Ectodermal cell (in vitro differentiated cells): ENCODE measurements at regions not wholly inside any gene's neighbourhood (a gene's known extent, or its start where the extent isn't known, plus 50 kb on each side); places are given as distances from the start of the nearest gene placed in this dataset.
A peak's percentile ranks its signal among the peaks of the same experiment; 100 is the strongest.

ENCODE experiments used
- H3K27ac ChIP-seq: 2 replicates; pipeline ENCODE4 v1.7.0; 2013; ENCODE audit warnings: mild to moderate bottlenecking, low read depth, low read length; ENCODE audit not compliant: insufficient read depth, poor library complexity, severe bottlenecking
- H3K27me3 ChIP-seq: 2 replicates; pipeline ENCODE4 v1.7.0; 2013; ENCODE audit warnings: mild to moderate bottlenecking, low read length; ENCODE audit not compliant: insufficient read depth, control insufficient read depth, poor library complexity, severe bottlenecking
- H3K36me3 ChIP-seq: one replicate; pipeline ENCODE4 v1.7.0; 2013; ENCODE audit warnings: low read length; ENCODE audit not compliant: control insufficient read depth, insufficient read depth
- H3K4me1 ChIP-seq: one replicate; pipeline ENCODE4 v1.7.0; 2013; ENCODE audit warnings: low read length; ENCODE audit not compliant: control insufficient read depth, insufficient read depth
- H3K4me3 ChIP-seq: 2 replicates; pipeline ENCODE4 v1.7.0; 2013; ENCODE audit warnings: low read depth, low read length, control low read depth; ENCODE audit not compliant: insufficient read depth
- H3K9me3 ChIP-seq: 2 replicates; pipeline ENCODE4 v1.7.0; 2013; ENCODE audit warnings: mild to moderate bottlenecking, low read length, moderate library complexity; ENCODE audit not compliant: control insufficient read depth
- WGBS, 2 experiments: methylation state at CpG; one replicate each; pipeline ENCODE4 v1.1.7; 2013; ENCODE audit warnings: missing lambda C conversion rate in 2 of 2; 5-methylcytosine and 5-hydroxymethylcytosine counted together

DNA sequence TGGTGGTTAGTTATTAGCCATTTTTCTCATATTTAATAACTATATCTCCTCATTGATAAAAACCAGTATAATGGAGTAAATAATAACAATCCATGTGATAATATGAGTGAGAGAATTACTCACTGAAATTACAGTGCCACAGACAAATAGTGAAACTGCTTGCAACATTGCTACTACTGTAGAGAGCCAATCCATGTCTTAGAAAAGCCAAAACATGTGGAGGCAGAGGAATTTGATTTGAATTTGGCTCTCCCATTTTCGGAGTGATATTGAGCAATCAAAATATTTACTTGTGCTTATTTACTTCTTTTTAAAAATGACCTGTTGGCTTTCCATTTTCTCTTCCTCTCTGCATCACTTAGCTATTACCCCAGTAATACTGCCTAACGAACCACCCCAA is 288.3 kb upstream of the TCF4 start:
- H3K27me3 ChIP-seq = no peaks in the 10 kb centered on the region
- H3K4me1 ChIP-seq = peaks cover 27% of the 10 kb centered on the region
- no peak overlapping the region for H3K27ac ChIP-seq
- no peaks in the 10 kb centered on the region for H3K36me3 ChIP-seq
- 78 to 90% methylated on average over 2 of the region's 2 CpGs for WGBS, 2 experiments
- H3K4me3 ChIP-seq = no peak overlapping the region
- no peaks in the 10 kb centered on the region for H3K9me3 ChIP-seq

GRCh38 chr18:55875371-55875901 is 287.4 kb upstream of the TCF4 start:
- 25 to 26% methylated on average over 3 of the region's 3 CpGs for WGBS, 2 experiments
- Histone ChIP-seq H3K27ac (peak overlapping the region; percentile 68), H3K4me3 (no peak overlapping the region), H3K36me3 (no peaks in the 10 kb centered on the region), H3K27me3 (no peaks in the 10 kb centered on the region), H3K9me3 (no peaks in the 10 kb centered on the region), H3K4me1 (peaks cover 27% of the 10 kb centered on the region)

GRCh38 chr18:55869556-55870501 is 281.8 kb upstream of the TCF4 start:
- peaks cover 2% of the 10 kb centered on the region for H3K4me1 ChIP-seq
- H3K27ac ChIP-seq = no peak overlapping the region
- H3K4me3 ChIP-seq = no peak overlapping the region
- 93 to 94% methylated on average over 7 of the region's 7 CpGs for WGBS, 2 experiments
- no peaks in the 10 kb centered on the region for H3K9me3 ChIP-seq
- H3K27me3 ChIP-seq = no peaks in the 10 kb centered on the region
- H3K36me3 ChIP-seq = no peaks in the 10 kb centered on the region

GRCh38 chr18:55868909-55869308 is 280.9 kb upstream of the TCF4 start:
- H3K27me3 ChIP-seq = no peaks in the 10 kb centered on the region
- H3K27ac ChIP-seq = no peak overlapping the region
- H3K9me3 ChIP-seq = no peaks in the 10 kb centered on the region
- H3K4me1 ChIP-seq = peaks cover 5% of the 10 kb centered on the region
- no peaks in the 10 kb centered on the region for H3K36me3 ChIP-seq
- no peak overlapping the region for H3K4me3 ChIP-seq
- WGBS, 2 experiments = 92 to 100% methylated on average over 1 of the region's 1 CpG

DNA sequence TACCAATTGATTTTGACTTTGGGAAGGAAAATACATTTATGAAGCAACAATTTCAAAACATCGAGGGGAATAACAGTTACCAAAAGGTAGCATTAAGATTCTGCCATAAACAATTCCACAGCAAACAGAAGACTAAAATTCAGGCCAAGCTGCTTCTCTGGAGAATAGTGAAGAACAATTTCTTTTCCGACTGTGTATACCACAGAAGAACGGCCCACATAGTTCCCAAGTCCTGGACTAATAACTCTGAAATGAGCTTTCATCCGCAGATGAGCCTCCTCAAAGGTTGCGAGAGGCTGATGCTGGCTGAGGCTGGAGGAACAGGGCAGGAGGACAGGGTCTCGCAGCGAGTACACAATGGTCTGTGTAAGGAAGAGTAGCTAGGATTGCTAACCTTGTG is 278.9 kb upstream of the TCF4 start:
- H3K27me3 ChIP-seq = no peaks in the 10 kb centered on the region
- H3K27ac ChIP-seq = no peak overlapping the region
- no peaks in the 10 kb centered on the region for H3K36me3 ChIP-seq
- H3K4me3 ChIP-seq = no peak overlapping the region
- H3K4me1 ChIP-seq = peaks cover 8% of the 10 kb centered on the region
- 95 to 96% methylated on average over 7 of the region's 7 CpGs for WGBS, 2 experiments
- no peaks in the 10 kb centered on the region for H3K9me3 ChIP-seq

- Histone ChIP-seq H3K27me3 (no peaks in the 10 kb centered on the region), H3K27ac (no peak overlapping the region), H3K4me3 (no peak overlapping the region), H3K4me1 (peaks cover 8% of the 10 kb centered on the region), H3K9me3 (no peaks in the 10 kb centered on the region), H3K36me3 (no peaks in the 10 kb centered on the region)
- WGBS, 2 experiments = 83 to 85% methylated on average over 7 of the region's 7 CpGs
These were observed 278.0 kb upstream of the TCF4 start for GRCh38 chr18:55866006-55866405.

- Histone ChIP-seq H3K9me3 (no peaks in the 10 kb centered on the region), H3K27me3 (no peaks in the 10 kb centered on the region), H3K4me3 (no peak overlapping the region), H3K4me1 (peaks cover 14% of the 10 kb centered on the region), H3K36me3 (no peaks in the 10 kb centered on the region), H3K27ac (no peak overlapping the region)
- WGBS, 2 experiments = 0% methylated on average over 1 of the region's 1 CpG; no CpG with 5 or more reads in 1 of the 2 experiments
These were observed 276.3 kb upstream of the TCF4 start for GRCh38 chr18:55864281-55864680.

DNA sequence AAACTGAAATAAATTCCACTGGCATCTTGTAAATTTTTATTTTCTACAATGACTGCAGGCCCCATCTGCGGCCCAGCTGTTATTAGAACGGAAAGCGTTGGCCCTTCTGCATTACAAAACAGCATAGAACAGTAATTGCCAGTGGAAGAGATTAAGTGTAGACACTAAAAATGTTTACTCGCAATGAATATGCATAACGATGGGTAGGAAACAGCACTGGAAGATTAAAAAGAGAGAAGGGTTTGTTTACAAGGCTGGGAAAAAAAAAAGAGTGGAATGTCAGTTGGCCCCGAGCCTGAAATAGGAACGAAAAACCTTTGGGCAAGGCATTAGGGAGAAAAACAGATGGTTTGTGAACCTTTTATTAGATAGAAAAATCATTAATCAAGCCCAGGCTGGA is 275.9 kb upstream of the TCF4 start:
- Histone ChIP-seq H3K27me3 (no peaks in the 10 kb centered on the region), H3K27ac (no peak overlapping the region), H3K36me3 (no peaks in the 10 kb centered on the region), H3K4me3 (no peak overlapping the region), H3K4me1 (peaks cover 14% of the 10 kb centered on the region), H3K9me3 (no peaks in the 10 kb centered on the region)
- 80 to 82% methylated on average over 7 of the region's 7 CpGs for WGBS, 2 experiments

GRCh38 chr18:55863391-55863706 is 275.4 kb upstream of the TCF4 start:
- H3K4me3 ChIP-seq = no peak overlapping the region
- H3K4me1 ChIP-seq = peaks cover 14% of the 10 kb centered on the region
- no peaks in the 10 kb centered on the region for H3K9me3 ChIP-seq
- H3K36me3 ChIP-seq = no peaks in the 10 kb centered on the region
- H3K27me3 ChIP-seq = no peaks in the 10 kb centered on the region
- no peak overlapping the region for H3K27ac ChIP-seq
- 93 to 95% methylated on average over 4 of the region's 4 CpGs for WGBS, 2 experiments

DNA sequence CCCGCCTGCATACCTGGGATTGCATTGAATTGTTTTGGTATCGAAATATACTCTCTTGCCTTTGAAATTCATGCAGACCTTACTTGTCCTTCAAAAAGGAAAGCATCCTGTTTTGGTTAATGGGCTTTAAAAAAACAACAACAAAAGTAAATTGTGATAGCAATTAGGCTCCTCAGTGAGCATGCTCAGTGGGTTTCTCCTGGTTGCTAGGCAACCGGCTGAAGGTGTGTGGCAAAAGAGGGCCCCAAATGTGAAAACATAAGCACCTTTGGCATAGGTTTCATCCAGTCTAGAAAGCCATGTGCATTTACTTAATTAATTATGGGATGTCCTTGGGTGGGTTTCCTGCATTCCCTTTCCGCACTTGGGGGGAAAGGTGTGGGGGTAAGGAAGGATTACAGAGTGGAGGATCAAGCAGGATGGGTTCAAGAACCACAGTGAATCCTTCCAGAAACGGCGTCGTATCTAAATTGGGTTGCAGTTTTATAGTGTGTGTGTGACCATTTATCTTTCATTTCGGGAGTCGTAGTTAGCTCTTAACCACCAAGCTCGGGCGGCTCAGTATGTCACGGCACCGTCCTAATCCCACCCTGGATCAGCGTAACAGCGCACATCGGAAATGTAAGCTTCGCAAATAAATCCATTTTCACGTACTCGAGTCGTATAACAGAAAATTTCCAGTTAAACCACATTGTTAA is 274.9 kb upstream of the TCF4 start:
- H3K27me3 ChIP-seq = no peaks in the 10 kb centered on the region
- no peak overlapping the region for H3K4me3 ChIP-seq
- 94 to 95% methylated on average over 20 of the region's 20 CpGs for WGBS, 2 experiments
- peaks cover 14% of the 10 kb centered on the region for H3K4me1 ChIP-seq
- H3K9me3 ChIP-seq = no peaks in the 10 kb centered on the region
- no peak overlapping the region for H3K27ac ChIP-seq
- no peaks in the 10 kb centered on the region for H3K36me3 ChIP-seq
